Vagina (tissue), 2 donors: ENCODE measurements at regions not wholly inside any gene's neighbourhood (a gene's known extent, or its start where the extent isn't known, plus 50 kb on each side); places are given as distances from the start of the nearest gene placed in this dataset.

Source experiments
- DNase-seq, 2 donors: peaks; one replicate each; pipeline ENCODE4 v3.0.0-alpha.2; 2017; ENCODE audit errors: extremely low spot score in 2 of 2
- H3K27ac ChIP-seq: fragments of 200-600 bp; sonication (generic); one replicate; pipeline ENCODE4 v1.5.1; 2019
- H3K27me3 ChIP-seq: fragments of 200-600 bp; sonication (generic); one replicate; pipeline ENCODE4 v1.5.1; 2019
- H3K36me3 ChIP-seq, 2 donors: fragments of 200-600 bp; sonication (generic); one replicate each; pipeline ENCODE4 v1.5.1; 2017 to 2019
- H3K4me1 ChIP-seq: fragments of 200-600 bp; sonication (generic); one replicate; pipeline ENCODE4 v1.5.1; 2019
- H3K4me3 ChIP-seq, 2 donors: fragments of 200-600 bp; sonication (generic); 1 replicate in 1 of 2; 2 replicates in 1 of 2; pipeline ENCODE4 v1.5.1; 2016 to 2019
- H3K9me3 ChIP-seq: fragments of 200-600 bp; sonication (generic); one replicate; pipeline ENCODE4 v1.5.1; 2019
- CTCF ChIP-seq, 3 experiments: fragments of 450-650 bp in 2 of 3; fragments of 200-600 bp in 1 of 3; sonication (generic) in 1 of 3; IDR thresholded peaks; one replicate each; pipeline ENCODE4 v1.5.1; 2017 to 2019; ENCODE audit warnings: antibody characterized with exemption in 3 of 3, mild to moderate bottlenecking in 2 of 3, moderate library complexity in 2 of 3
- POLR2A ChIP-seq, 2 donors: fragments of 450-650 bp; IDR thresholded peaks; one replicate each; pipeline ENCODE4 v1.6.1; 2017; ENCODE audit warnings: antibody characterized with exemption in 2 of 2, mild to moderate bottlenecking in 2 of 2, moderate library complexity in 2 of 2
- POLR2AphosphoS5 ChIP-seq, 2 donors: sonication (generic); formaldehyde crosslinking; IDR thresholded peaks; one replicate each; pipeline ENCODE4 v1.9.0; 2017; ENCODE audit warnings: antibody characterized with exemption in 2 of 2, mild to moderate bottlenecking in 2 of 2, low read depth in 1 of 2; ENCODE audit not compliant: insufficient read depth in 1 of 2
- intact Hi-C: fragments of 100-400 bp; cut with DNase I; formaldehyde crosslinking; loops from one replicate; pipeline ENCODE4 v1.15.1; 2023

DNA sequence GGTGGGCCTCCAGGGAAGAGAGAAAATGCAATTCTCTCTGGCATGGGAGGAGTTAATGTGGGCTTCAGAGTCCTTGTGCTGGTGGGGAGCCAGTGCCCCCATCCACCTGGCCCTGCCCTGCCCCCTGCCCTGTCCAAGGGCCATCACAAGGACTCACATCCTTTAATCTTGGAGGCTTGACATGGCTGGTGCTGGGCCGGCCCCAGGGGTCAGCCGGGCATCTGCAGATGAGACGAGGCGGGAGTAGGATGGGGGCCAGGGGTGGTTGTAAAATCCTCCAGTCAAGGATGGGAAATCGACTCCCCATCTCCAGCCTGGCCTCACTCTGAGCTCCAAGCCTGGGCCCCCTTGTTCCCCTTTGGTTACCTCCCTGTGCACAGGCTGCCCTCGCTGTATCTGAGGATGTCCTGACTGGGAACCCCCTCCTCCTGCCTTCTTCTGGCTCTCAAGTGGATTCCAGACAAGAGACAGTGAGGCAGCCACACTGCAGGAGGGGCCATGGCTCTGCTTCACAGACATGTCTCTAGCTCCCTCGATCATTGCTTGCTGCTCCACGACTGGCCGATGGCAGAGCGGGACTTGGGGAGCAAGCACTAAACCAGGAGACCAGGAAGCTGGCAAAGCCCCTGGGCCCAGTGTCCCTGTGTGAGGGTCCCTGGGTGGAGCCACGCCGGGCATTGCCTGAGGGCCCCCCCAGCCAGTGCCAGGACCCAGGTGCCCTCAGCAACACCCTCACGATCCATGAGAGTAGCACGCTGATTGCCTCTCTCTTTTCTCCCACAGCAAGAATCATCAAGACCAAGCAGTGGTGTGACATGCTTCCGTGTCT is 1120.5 kb downstream of the BRD1 start:
- no peak for DNase-seq
- intact Hi-C loops, result no loop called here
- H3K9me3 ChIP-seq, result no peaks in the 10 kb centered on the region

DNA sequence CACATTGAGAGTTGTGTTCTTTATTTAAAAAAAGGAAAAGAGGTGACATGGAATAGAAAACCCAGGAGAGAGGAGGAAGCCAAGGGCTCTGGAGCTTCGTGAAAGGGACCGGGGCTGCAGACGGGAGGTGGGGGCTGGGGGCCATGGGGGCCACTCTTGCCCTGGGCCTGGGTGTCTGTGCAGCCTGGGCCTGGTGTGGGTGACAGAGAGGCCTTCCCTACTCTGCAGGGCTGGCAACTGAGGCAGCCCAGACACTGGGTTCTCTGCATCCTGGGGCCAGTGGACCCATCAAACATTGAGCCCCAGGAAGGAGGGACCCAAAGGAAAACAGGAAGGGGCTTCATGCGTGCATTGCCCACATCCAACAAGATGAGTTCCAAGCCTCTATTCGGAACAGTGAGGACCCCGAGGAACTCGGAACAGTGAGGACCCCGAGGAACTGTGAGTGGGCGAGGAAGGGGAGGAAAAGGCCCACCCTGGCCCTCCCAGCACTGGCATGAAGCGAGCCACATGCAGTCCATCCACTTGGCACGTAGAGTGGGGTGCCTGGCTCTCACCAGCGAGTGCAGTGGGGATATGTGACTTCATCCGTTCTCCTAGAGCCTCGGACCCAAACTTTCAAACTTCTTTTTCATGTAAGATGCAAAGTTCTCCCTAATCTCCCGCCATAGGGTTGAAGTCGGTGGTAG is 1121.6 kb downstream of the BRD1 start:
- no peak overlapping the region for H3K27ac ChIP-seq
- H3K9me3 ChIP-seq, result no peaks in the 10 kb centered on the region
- DNase-seq, result no peak
- no peak for TF ChIP-seq CTCF (IDR thresholded peaks at IDR 0.05)
- TF ChIP-seq POLR2A (IDR thresholded peaks at IDR 0.05), result no peak
- no peak for TF ChIP-seq POLR2AphosphoS5 (IDR thresholded peaks at IDR 0.05; ENCODE audit: insufficient read depth in 1 of 2, low read depth in 1 of 2)
- no peaks in the 10 kb centered on the region for H3K36me3 ChIP-seq
- H3K4me1 ChIP-seq, result no peaks in the 10 kb centered on the region
- H3K4me3 ChIP-seq, result no peak overlapping the region
- no peaks in the 10 kb centered on the region for H3K27me3 ChIP-seq
- intact Hi-C loops, result no loop called here

More for the DNA sequence above, 1120.5 kb downstream of the BRD1 start:
- Histone ChIP-seq H3K4me1 (no peaks in the 10 kb centered on the region), H3K36me3 (no peaks in the 10 kb centered on the region), H3K4me3 (no peak overlapping the region), H3K27ac (no peak overlapping the region), H3K27me3 (no peaks in the 10 kb centered on the region)
- no peak for TF ChIP-seq POLR2AphosphoS5 (IDR thresholded peaks at IDR 0.05; ENCODE audit: insufficient read depth in 1 of 2, low read depth in 1 of 2)

GRCh38 chr22:48705159-48705916 is 1122.3 kb downstream of the BRD1 start:
- Histone ChIP-seq H3K27ac (no peak overlapping the region), H3K4me1 (no peaks in the 10 kb centered on the region), H3K36me3 (no peaks in the 10 kb centered on the region), H3K27me3 (no peaks in the 10 kb centered on the region), H3K4me3 (no peak overlapping the region), H3K9me3 (no peaks in the 10 kb centered on the region)
- DNase-seq, result no peak
- intact Hi-C loops, result no loop called here
- TF ChIP-seq CTCF (IDR thresholded peaks at IDR 0.05) (no peak), POLR2AphosphoS5 (IDR thresholded peaks at IDR 0.05; ENCODE audit: insufficient read depth in 1 of 2, low read depth in 1 of 2) (no peak), POLR2A (IDR thresholded peaks at IDR 0.05) (no peak)

DNA sequence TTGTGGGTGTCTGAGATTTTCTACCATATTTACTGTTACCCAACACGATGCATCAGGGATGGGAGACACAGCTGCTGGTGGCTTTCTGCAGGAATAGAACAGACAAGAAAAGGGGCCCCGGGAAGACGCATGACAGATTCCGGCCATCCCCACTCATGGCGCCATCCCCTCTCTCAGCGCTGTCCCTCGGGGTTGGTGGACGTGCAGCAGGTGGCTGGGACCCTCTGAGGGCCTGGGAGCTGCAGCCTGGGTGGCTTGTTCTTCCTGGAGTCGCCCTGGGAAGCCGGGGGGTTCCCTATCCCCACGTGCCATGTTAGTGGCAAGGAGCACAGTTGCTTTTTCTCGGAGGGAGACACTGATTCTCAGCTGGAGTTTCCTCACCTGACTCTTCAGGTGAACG is 1123.3 kb downstream of the BRD1 start:
- TF ChIP-seq POLR2AphosphoS5 (IDR thresholded peaks at IDR 0.05; ENCODE audit: insufficient read depth in 1 of 2, low read depth in 1 of 2) (no peak), CTCF (IDR thresholded peaks at IDR 0.05) (no peak), POLR2A (IDR thresholded peaks at IDR 0.05) (no peak)
- H3K27me3 ChIP-seq, result no peaks in the 10 kb centered on the region
- intact Hi-C loops, result no loop called here
- no peaks in the 10 kb centered on the region for H3K4me1 ChIP-seq
- H3K4me3 ChIP-seq, result no peak overlapping the region
- H3K36me3 ChIP-seq, result no peaks in the 10 kb centered on the region
- DNase-seq, result no peak
- no peak overlapping the region for H3K27ac ChIP-seq
- no peaks in the 10 kb centered on the region for H3K9me3 ChIP-seq

DNA sequence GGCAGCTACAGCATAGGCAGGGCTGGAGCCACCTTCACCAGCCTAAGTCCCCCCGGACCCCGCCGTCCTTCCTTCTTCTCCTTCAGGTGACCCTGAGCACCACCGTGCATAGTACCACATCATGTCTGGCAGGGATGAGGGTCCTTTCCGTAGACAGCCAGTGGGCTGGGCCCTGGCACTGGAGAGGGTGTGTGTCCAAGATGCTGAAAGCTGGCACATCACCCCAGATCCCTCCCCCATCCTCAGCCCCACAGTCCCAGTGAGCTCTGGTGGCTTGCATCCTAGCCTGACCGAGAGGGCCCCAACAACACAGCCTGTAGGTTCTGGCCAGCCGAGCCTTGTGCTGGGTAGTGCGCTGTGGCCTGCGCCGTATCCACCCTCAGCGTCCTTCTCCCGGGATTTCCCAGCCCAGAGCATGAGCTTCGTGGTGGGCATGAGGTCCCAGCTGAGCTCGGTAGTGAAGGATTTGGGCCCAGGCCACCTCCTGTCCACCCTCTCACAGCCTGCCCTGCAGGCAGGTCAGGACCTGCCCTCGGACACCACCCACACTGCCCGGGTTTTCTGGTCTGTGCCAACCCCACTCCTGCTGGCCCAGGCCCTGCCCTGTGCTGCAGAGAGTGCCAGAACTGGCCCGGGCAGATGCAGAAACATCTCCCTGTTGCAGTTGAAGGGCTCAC is 1124.3 kb downstream of the BRD1 start:
- Histone ChIP-seq H3K27me3 (no peaks in the 10 kb centered on the region), H3K4me3 (no peak overlapping the region), H3K4me1 (no peaks in the 10 kb centered on the region), H3K27ac (no peak overlapping the region), H3K9me3 (no peaks in the 10 kb centered on the region), H3K36me3 (no peaks in the 10 kb centered on the region)
- TF ChIP-seq POLR2A (IDR thresholded peaks at IDR 0.05), result no peak
- TF ChIP-seq POLR2AphosphoS5 (IDR thresholded peaks at IDR 0.05; ENCODE audit: insufficient read depth in 1 of 2, low read depth in 1 of 2), result no peak
- no peak for TF ChIP-seq CTCF (IDR thresholded peaks at IDR 0.05)
- intact Hi-C loops, result no loop called here
- DNase-seq, result no peak
